ENCODE measurements at regions not wholly inside any gene's neighbourhood (a gene's known extent, or its start where the extent isn't known, plus 50 kb on each side); places are given as distances from the start of the nearest gene placed in this dataset.

DNA sequence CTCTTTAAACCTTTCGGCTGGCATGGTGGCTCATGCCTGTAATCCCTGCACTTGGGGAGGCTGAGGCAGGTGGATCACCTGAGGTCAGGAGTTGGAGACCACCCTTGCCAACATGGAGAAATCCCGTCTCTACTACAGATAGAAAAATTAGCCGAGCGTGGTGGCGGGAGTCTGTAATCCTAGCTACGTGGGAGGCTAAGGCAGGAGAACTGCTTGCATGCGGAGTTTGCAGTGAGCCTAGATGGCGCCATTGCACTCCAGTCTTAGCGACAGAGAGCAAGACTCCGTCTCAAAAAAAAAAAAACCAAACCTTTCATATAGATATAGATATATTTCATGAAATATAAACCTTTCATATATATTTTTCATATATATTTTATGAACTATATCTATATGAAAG is 864.7 kb downstream of the TRIB2 start:
- no peaks in the 10 kb centered on the region for H3K27me3 ChIP-seq (ENCODE audit: low read length)
- H3K4me3 ChIP-seq (ENCODE audit: low read length): no peak overlapping the region
- no peaks in the 10 kb centered on the region for H3K36me3 ChIP-seq (ENCODE audit: insufficient read depth, low read length)
- H3K4me2 ChIP-seq (ENCODE audit: low read depth, low read length, poor library complexity, severe bottlenecking): no peak overlapping the region
- H3K27ac ChIP-seq (ENCODE audit: low read length): no peak overlapping the region
- no peaks in the 10 kb centered on the region for H4K20me1 ChIP-seq (ENCODE audit: insufficient read depth, low read depth, low read length)
- H3K79me2 ChIP-seq (ENCODE audit: low read length): no peaks in the 10 kb centered on the region
- H3K9ac ChIP-seq (ENCODE audit: low read length): no peak overlapping the region
- H3K4me1 ChIP-seq (ENCODE audit: low read length): no peaks in the 10 kb centered on the region
- no peak overlapping the region for H2AFZ ChIP-seq (ENCODE audit: low read length)
- H3K9me3 ChIP-seq (ENCODE audit: low read length): no peaks in the 10 kb centered on the region
- no peaks in the 10 kb centered on the region for H3K9me2 ChIP-seq (replicated peaks; ENCODE audit: insufficient read depth, low read length)
- no peak for DNase-seq

DNA sequence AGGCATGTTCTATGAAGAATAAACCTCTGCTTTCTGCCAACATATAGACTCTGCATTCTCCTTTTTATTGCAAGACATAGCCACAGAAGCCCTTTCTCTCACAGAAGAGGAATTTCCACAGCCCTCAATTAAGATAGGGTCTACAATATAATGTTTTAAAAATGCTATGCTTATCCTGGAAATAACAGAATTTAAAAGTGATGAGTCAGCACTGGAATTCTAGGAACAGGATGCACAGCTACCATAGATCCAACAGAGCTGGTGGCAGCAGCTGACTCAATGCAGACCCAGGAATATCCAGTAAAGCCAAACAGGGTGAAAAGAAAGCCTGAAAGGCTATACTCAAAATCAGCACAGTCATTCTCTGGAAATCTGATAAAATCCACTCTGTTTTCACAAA is 866.9 kb downstream of the TRIB2 start:
- Histone ChIP-seq H4K20me1 (ENCODE audit: insufficient read depth, low read depth, low read length) (no peaks in the 10 kb centered on the region), H2AFZ (ENCODE audit: low read length) (no peak overlapping the region), H3K9me3 (ENCODE audit: low read length) (no peaks in the 10 kb centered on the region), H3K79me2 (ENCODE audit: low read length) (no peaks in the 10 kb centered on the region), H3K4me1 (ENCODE audit: low read length) (no peaks in the 10 kb centered on the region), H3K4me3 (ENCODE audit: low read length) (no peak overlapping the region), H3K9ac (ENCODE audit: low read length) (no peak overlapping the region), H3K36me3 (ENCODE audit: insufficient read depth, low read length) (no peaks in the 10 kb centered on the region), H3K27me3 (ENCODE audit: low read length) (no peaks in the 10 kb centered on the region), H3K4me2 (ENCODE audit: low read depth, low read length, poor library complexity, severe bottlenecking) (no peak overlapping the region), H3K27ac (ENCODE audit: low read length) (no peak overlapping the region), H3K9me2 (replicated peaks; ENCODE audit: insufficient read depth, low read length) (no peaks in the 10 kb centered on the region)
- no peak for DNase-seq

DNA sequence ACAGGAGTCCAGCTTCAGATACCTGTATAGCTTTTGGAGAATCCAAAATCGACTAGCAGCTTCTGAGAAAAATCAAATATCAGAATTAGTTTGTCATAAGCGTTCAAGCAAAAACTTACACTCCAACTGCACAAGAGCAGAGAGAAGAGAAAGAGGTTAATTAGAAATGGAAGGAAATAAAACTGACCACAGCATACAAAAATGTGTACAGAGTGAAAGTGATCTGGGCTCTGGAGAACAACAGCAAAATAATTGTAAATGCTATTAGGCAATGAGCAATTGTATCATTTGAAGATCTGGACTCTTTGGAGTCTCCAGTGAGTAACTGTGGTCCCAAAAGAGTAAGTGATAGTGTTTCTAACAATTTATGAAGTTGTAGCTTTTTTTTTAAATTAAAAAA is 867.3 kb downstream of the TRIB2 start:
- H3K4me3 ChIP-seq (ENCODE audit: low read length): no peak overlapping the region
- no peaks in the 10 kb centered on the region for H4K20me1 ChIP-seq (ENCODE audit: insufficient read depth, low read depth, low read length)
- no peaks in the 10 kb centered on the region for H3K9me2 ChIP-seq (replicated peaks; ENCODE audit: insufficient read depth, low read length)
- H3K9ac ChIP-seq (ENCODE audit: low read length): no peak overlapping the region
- H3K79me2 ChIP-seq (ENCODE audit: low read length): no peaks in the 10 kb centered on the region
- H3K4me1 ChIP-seq (ENCODE audit: low read length): no peaks in the 10 kb centered on the region
- no peak overlapping the region for H3K4me2 ChIP-seq (ENCODE audit: low read depth, low read length, poor library complexity, severe bottlenecking)
- no peaks in the 10 kb centered on the region for H3K9me3 ChIP-seq (ENCODE audit: low read length)
- no peak for DNase-seq
- no peak overlapping the region for H2AFZ ChIP-seq (ENCODE audit: low read length)
- no peak overlapping the region for H3K27ac ChIP-seq (ENCODE audit: low read length)
- no peaks in the 10 kb centered on the region for H3K36me3 ChIP-seq (ENCODE audit: insufficient read depth, low read length)
- no peaks in the 10 kb centered on the region for H3K27me3 ChIP-seq (ENCODE audit: low read length)

DNA sequence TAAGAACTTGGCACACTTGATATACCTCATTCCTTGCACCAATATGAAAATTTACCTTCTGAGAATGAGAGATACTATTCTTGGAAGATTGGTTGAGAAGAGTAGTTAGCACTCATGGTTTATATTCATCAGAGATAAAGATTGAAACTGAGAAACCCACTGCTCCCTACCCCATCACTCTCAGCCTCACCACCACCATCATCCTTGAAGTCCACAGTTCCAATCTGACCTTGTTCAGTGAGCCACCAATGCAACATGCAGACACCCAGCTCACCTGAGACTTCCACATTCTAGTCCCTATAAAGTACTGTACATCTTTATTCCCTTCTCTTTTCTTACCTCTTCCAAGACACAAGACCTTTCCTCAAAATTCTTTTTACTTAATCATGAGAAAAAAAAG is 869.0 kb downstream of the TRIB2 start:
- no peaks in the 10 kb centered on the region for H3K9me2 ChIP-seq (replicated peaks; ENCODE audit: insufficient read depth, low read length)
- H3K27me3 ChIP-seq (ENCODE audit: low read length): no peaks in the 10 kb centered on the region
- DNase-seq: no peak
- H3K27ac ChIP-seq (ENCODE audit: low read length): no peak overlapping the region
- no peaks in the 10 kb centered on the region for H3K4me1 ChIP-seq (ENCODE audit: low read length)
- H3K36me3 ChIP-seq (ENCODE audit: insufficient read depth, low read length): no peaks in the 10 kb centered on the region
- H3K4me2 ChIP-seq (ENCODE audit: low read depth, low read length, poor library complexity, severe bottlenecking): no peak overlapping the region
- no peaks in the 10 kb centered on the region for H4K20me1 ChIP-seq (ENCODE audit: insufficient read depth, low read depth, low read length)
- H2AFZ ChIP-seq (ENCODE audit: low read length): no peak overlapping the region
- H3K79me2 ChIP-seq (ENCODE audit: low read length): no peaks in the 10 kb centered on the region
- H3K9me3 ChIP-seq (ENCODE audit: low read length): peaks cover 3% of the 10 kb centered on the region; the same call in 1 of the 2 replicates
- H3K9ac ChIP-seq (ENCODE audit: low read length): no peak overlapping the region
- no peak overlapping the region for H3K4me3 ChIP-seq (ENCODE audit: low read length)

DNA sequence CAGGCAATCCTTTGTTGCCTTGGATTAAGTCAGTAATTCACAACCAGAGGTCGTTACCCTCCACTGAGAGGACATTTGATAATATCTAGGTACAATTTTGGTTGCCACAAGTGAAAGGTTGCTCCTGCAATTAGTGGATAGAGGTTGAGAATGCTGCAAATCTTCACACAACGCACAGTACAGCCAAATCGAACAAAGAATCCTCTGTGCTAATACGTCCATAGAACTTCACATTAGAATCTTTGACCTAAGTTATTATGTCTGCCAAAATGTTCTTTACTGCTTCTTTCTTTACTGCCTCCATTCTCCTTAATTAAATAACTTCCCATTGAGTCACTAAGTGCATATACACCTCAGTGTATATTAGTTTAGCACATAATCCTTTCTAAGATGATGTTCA is 879.5 kb downstream of the TRIB2 start:
- Histone ChIP-seq H3K4me1 (ENCODE audit: low read length) (no peaks in the 10 kb centered on the region), H3K79me2 (ENCODE audit: low read length) (no peaks in the 10 kb centered on the region), H3K36me3 (ENCODE audit: insufficient read depth, low read length) (no peaks in the 10 kb centered on the region), H3K9me2 (replicated peaks; ENCODE audit: insufficient read depth, low read length) (no peaks in the 10 kb centered on the region; the same call in 1 of the 2 replicates), H3K9ac (ENCODE audit: low read length) (no peak overlapping the region), H3K4me3 (ENCODE audit: low read length) (no peak overlapping the region), H4K20me1 (ENCODE audit: insufficient read depth, low read depth, low read length) (no peaks in the 10 kb centered on the region), H2AFZ (ENCODE audit: low read length) (no peak overlapping the region), H3K27ac (ENCODE audit: low read length) (no peak overlapping the region), H3K27me3 (ENCODE audit: low read length) (no peaks in the 10 kb centered on the region), H3K9me3 (ENCODE audit: low read length) (no peaks in the 10 kb centered on the region; the same call in 1 of the 2 replicates), H3K4me2 (ENCODE audit: low read depth, low read length, poor library complexity, severe bottlenecking) (no peak overlapping the region)
- no peak for DNase-seq

DNA sequence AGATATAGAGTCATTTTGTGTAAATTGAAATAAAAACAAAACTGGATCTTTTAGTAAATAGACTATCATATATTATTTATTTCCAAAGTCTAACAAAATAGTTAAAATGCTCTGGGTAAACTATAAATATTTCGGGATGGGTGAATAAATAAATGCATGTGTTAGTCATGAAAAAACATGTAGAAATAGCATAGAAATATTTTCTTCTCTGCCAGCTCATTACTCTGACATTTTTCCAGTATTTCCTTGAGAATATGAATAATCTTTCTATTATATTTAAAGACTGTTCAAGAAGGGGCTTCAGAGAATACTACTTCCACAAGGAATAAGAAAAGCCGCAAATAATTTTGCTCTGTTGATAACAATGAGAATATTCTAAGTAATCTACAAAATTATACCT is 880.4 kb downstream of the TRIB2 start:
- no peaks in the 10 kb centered on the region for H3K36me3 ChIP-seq (ENCODE audit: insufficient read depth, low read length)
- no peak overlapping the region for H3K4me3 ChIP-seq (ENCODE audit: low read length)
- H2AFZ ChIP-seq (ENCODE audit: low read length): no peak overlapping the region
- no peaks in the 10 kb centered on the region for H3K79me2 ChIP-seq (ENCODE audit: low read length)
- no peak for DNase-seq
- no peaks in the 10 kb centered on the region for H3K27me3 ChIP-seq (ENCODE audit: low read length)
- H3K4me2 ChIP-seq (ENCODE audit: low read depth, low read length, poor library complexity, severe bottlenecking): no peak overlapping the region
- H3K9ac ChIP-seq (ENCODE audit: low read length): no peak overlapping the region
- no peak overlapping the region for H3K27ac ChIP-seq (ENCODE audit: low read length)
- no peaks in the 10 kb centered on the region for H3K4me1 ChIP-seq (ENCODE audit: low read length)
- no peaks in the 10 kb centered on the region for H4K20me1 ChIP-seq (ENCODE audit: insufficient read depth, low read depth, low read length)
- H3K9me2 ChIP-seq (replicated peaks; ENCODE audit: insufficient read depth, low read length): no peaks in the 10 kb centered on the region; the same call in 1 of the 2 replicates
- H3K9me3 ChIP-seq (ENCODE audit: low read length): no peaks in the 10 kb centered on the region; the same call in 1 of the 2 replicates

DNA sequence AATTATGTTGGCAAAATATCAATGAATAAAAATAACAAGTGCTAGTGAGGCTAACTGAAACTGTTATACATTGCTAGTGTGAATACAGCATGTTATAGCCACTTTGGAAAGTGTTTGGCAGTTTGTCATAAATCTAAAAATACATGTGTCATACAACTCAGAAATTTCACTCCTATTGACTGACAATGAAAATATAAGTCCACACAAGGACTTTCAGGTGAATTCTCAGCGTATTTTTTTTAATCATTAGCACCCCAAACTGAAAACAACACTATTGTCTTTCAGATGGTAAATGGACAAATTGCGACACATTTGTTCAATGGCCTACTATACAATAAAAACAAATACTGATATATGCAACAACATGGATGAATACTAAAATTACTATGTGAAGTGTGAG is 884.8 kb downstream of the TRIB2 start:
- DNase-seq: no peak
- Histone ChIP-seq H3K9ac (ENCODE audit: low read length) (no peak overlapping the region), H3K4me3 (ENCODE audit: low read length) (no peak overlapping the region), H3K9me2 (replicated peaks; ENCODE audit: insufficient read depth, low read length) (no peaks in the 10 kb centered on the region; the same call in 1 of the 2 replicates), H3K9me3 (ENCODE audit: low read length) (no peaks in the 10 kb centered on the region; the same call in 1 of the 2 replicates), H4K20me1 (ENCODE audit: insufficient read depth, low read depth, low read length) (no peaks in the 10 kb centered on the region), H2AFZ (ENCODE audit: low read length) (no peak overlapping the region), H3K27ac (ENCODE audit: low read length) (no peak overlapping the region), H3K27me3 (ENCODE audit: low read length) (no peaks in the 10 kb centered on the region), H3K4me1 (ENCODE audit: low read length) (no peaks in the 10 kb centered on the region), H3K79me2 (ENCODE audit: low read length) (no peaks in the 10 kb centered on the region), H3K4me2 (ENCODE audit: low read depth, low read length, poor library complexity, severe bottlenecking) (no peak overlapping the region), H3K36me3 (ENCODE audit: insufficient read depth, low read length) (no peaks in the 10 kb centered on the region)

DNA sequence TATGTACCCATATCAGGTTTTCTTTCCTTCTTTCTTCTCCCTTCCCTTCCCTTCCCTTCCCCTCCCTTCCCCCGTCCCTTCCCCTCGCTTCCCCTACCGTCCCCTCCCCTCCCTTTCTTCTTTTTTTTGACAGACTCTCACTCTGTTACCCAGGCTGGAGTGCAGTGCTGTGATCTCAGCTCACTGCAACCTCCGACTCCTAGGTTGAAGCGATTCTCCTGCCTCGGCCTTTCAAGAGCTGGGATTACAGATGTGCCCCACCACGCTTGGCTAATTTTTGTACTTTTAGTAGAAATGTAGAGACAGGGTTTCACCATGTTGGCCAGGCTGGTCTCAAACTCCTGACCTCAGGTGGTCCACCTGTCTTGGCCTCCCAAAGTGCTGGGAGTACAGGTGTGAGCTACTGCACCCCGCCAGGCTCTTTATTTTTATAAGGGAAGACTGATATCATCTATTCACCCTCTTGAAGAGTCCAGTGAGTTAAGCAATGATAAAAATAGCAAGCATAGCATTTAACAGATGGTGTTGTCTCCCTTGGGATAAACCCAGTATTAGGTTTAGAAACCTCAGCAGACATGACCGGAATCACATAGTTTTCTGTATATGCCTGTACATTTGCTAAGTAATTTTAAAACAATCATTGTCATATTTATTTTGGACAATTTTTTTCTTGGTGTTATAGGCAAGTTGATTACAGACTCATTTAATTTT is 888.4 kb downstream of the TRIB2 start:
- DNase-seq: no peak
- no peaks in the 10 kb centered on the region; the same call in 1 of the 2 replicates for H3K9me2 ChIP-seq (replicated peaks; ENCODE audit: insufficient read depth, low read length)
- H2AFZ ChIP-seq (ENCODE audit: low read length): no peak overlapping the region
- no peaks in the 10 kb centered on the region for H3K36me3 ChIP-seq (ENCODE audit: insufficient read depth, low read length)
- no peak overlapping the region for H3K9ac ChIP-seq (ENCODE audit: low read length)
- H4K20me1 ChIP-seq (ENCODE audit: insufficient read depth, low read depth, low read length): no peaks in the 10 kb centered on the region
- H3K4me1 ChIP-seq (ENCODE audit: low read length): no peaks in the 10 kb centered on the region
- H3K27ac ChIP-seq (ENCODE audit: low read length): no peak overlapping the region
- no peak overlapping the region for H3K4me3 ChIP-seq (ENCODE audit: low read length)
- no peak overlapping the region for H3K4me2 ChIP-seq (ENCODE audit: low read depth, low read length, poor library complexity, severe bottlenecking)
- peaks cover 5% of the 10 kb centered on the region; the same call in 1 of the 2 replicates for H3K9me3 ChIP-seq (ENCODE audit: low read length)
- no peaks in the 10 kb centered on the region for H3K27me3 ChIP-seq (ENCODE audit: low read length)
- no peaks in the 10 kb centered on the region for H3K79me2 ChIP-seq (ENCODE audit: low read length)

Measured in Karpas-422 (cell line).